ENCODE measurements at regions not wholly inside any gene's neighbourhood (a gene's known extent, or its start where the extent isn't known, plus 50 kb on each side); places are given as distances from the start of the nearest gene placed in this dataset.

- peak in 1 of 2 donors; percentile 11 for DNase-seq
- Histone ChIP-seq H3K4me1 (no peaks in the 10 kb centered on the region), H3K4me3 (no peak overlapping the region), H3K36me3 (no peaks in the 10 kb centered on the region), H3K27me3 (no peaks in the 10 kb centered on the region), H3K9me3 (no peaks in the 10 kb centered on the region), H3K27ac (no peak overlapping the region)
- TF ChIP-seq CTCF (IDR thresholded peaks at IDR 0.05) = no peak
- TF ChIP-seq POLR2AphosphoS5 (IDR thresholded peaks at IDR 0.05) = no peak
- WGBS, 5 donors = 9 to 36% (median 21%) methylated on average over 1 of the region's 1 CpG
- intact Hi-C loops (cut with DNase I; ENCODE audit: low total_unique reads) = no loop called here
Observed at GRCh38 chr2:126510356-126510755, 145.6 kb upstream of the GYPC start.

- H3K27me3 ChIP-seq = no peaks in the 10 kb centered on the region
- 80 to 92% (median 89%) methylated on average over 7 of the region's 7 CpGs for WGBS, 5 donors
- no peak for DNase-seq
- H3K9me3 ChIP-seq = no peaks in the 10 kb centered on the region
- no peaks in the 10 kb centered on the region for H3K36me3 ChIP-seq
- TF ChIP-seq CTCF (IDR thresholded peaks at IDR 0.05) (no peak), POLR2A (IDR thresholded peaks at IDR 0.05) (no peak), POLR2AphosphoS5 (IDR thresholded peaks at IDR 0.05) (no peak)
- H3K4me3 ChIP-seq = no peak overlapping the region
- intact Hi-C loops (cut with DNase I; ENCODE audit: low total_unique reads) = no loop called here
- H3K4me1 ChIP-seq = no peaks in the 10 kb centered on the region
- no peak overlapping the region for H3K27ac ChIP-seq
Observed at GRCh38 chr2:126510960-126511359, 145.0 kb upstream of the GYPC start.

- 80 to 90% (median 85%) methylated on average over 6 of the region's 6 CpGs for WGBS, 5 donors
- intact Hi-C loops (cut with DNase I; ENCODE audit: low total_unique reads) = no loop called here
- H3K4me3 ChIP-seq = no peak overlapping the region
- no peaks in the 10 kb centered on the region for H3K9me3 ChIP-seq
- DNase-seq = no peak
- no peaks in the 10 kb centered on the region for H3K4me1 ChIP-seq
- H3K27ac ChIP-seq = no peak overlapping the region
- H3K27me3 ChIP-seq = no peaks in the 10 kb centered on the region
- H3K36me3 ChIP-seq = no peaks in the 10 kb centered on the region
- TF ChIP-seq CTCF (IDR thresholded peaks at IDR 0.05) (no peak), POLR2AphosphoS5 (IDR thresholded peaks at IDR 0.05) (no peak), EP300 (IDR thresholded peaks at IDR 0.05) (no peak), POLR2A (IDR thresholded peaks at IDR 0.05) (no peak)
Observed at GRCh38 chr2:126512026-126512425, 143.9 kb upstream of the GYPC start.

GRCh38 chr2:126513033-126513432, 142.9 kb upstream of the GYPC start:
- Histone ChIP-seq H3K9me3 (no peaks in the 10 kb centered on the region), H3K36me3 (no peaks in the 10 kb centered on the region), H3K27ac (no peak overlapping the region), H3K4me3 (no peak overlapping the region), H3K4me1 (no peaks in the 10 kb centered on the region), H3K27me3 (no peaks in the 10 kb centered on the region)
- intact Hi-C loops (cut with DNase I; ENCODE audit: low total_unique reads) = no loop called here
- 79 to 90% (median 82%) methylated on average over 3 to 4 of the region's 4 CpGs for WGBS, 5 donors
- no peak for DNase-seq
- TF ChIP-seq EP300 (IDR thresholded peaks at IDR 0.05) (no peak), POLR2A (IDR thresholded peaks at IDR 0.05) (no peak), POLR2AphosphoS5 (IDR thresholded peaks at IDR 0.05) (no peak), CTCF (IDR thresholded peaks at IDR 0.05) (no peak)

- intact Hi-C loops (cut with DNase I; ENCODE audit: low total_unique reads) = no loop called here
- Histone ChIP-seq H3K36me3 (no peaks in the 10 kb centered on the region), H3K27ac (no peak overlapping the region), H3K4me3 (no peak overlapping the region), H3K9me3 (no peaks in the 10 kb centered on the region), H3K4me1 (no peaks in the 10 kb centered on the region), H3K27me3 (no peaks in the 10 kb centered on the region)
- TF ChIP-seq CTCF (IDR thresholded peaks at IDR 0.05) (no peak), POLR2AphosphoS5 (IDR thresholded peaks at IDR 0.05) (no peak), EP300 (IDR thresholded peaks at IDR 0.05) (no peak), POLR2A (IDR thresholded peaks at IDR 0.05) (no peak)
- no peak for DNase-seq
- 66 to 92% (median 83%) methylated on average over 2 of the region's 2 CpGs for WGBS, 5 donors
Observed at GRCh38 chr2:126515471-126515870, 140.5 kb upstream of the GYPC start.

Measured in stomach (tissue), 8 donors.